HG02588 (cell line): ENCODE measurements at regions not wholly inside any gene's neighbourhood (a gene's known extent, or its start where the extent isn't known, plus 50 kb on each side); places are given as distances from the start of the nearest gene placed in this dataset.
"Not testable (repeated sequence)": the region's sequence is repeated elsewhere in the genome, so short reads cannot be mapped to it uniquely, and the experiment has no call there.

Experiments
- ATAC-seq: cut with Tn5 transposase; IDR thresholded peaks from one replicate; pipeline ENCODE4 v1.9.1; 2021; ENCODE audit warnings: mild to moderate bottlenecking, moderate library complexity; ENCODE audit not compliant: unreplicated experiment

GRCh38 chr10:35835545-35835944, 193.4 kb upstream of the FZD8 start:
- ATAC-seq, result no peak

DNA sequence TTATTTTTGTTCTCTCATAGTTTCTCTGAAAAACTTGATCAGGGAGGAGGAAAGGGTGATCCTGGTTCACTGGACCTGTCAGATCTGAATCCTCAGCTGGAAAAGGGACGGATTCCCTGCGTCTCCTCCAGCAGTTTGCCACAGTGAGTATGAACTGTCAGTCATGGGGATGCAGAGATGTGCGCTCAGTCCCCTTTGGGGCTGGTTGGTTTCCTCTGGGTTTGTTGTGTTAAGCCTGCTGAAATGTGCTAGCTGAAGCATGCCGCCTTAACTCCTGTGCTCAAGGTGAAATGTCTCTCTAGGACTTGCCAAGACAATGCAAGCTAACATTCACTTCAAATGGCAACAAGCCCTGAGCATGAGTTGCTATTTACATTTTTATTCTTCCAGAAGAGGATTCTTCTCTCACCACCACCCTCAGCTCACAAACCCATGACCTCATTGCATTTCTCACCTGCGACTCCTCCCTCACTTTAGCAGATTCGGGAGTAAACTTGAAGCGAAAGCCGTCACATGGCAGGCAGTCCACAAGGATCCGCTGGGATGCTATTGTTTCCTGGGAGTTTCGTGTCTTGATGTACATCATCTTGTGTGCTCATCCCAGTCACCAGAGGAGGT, 192.9 kb upstream of the FZD8 start:
- no peak for ATAC-seq

DNA sequence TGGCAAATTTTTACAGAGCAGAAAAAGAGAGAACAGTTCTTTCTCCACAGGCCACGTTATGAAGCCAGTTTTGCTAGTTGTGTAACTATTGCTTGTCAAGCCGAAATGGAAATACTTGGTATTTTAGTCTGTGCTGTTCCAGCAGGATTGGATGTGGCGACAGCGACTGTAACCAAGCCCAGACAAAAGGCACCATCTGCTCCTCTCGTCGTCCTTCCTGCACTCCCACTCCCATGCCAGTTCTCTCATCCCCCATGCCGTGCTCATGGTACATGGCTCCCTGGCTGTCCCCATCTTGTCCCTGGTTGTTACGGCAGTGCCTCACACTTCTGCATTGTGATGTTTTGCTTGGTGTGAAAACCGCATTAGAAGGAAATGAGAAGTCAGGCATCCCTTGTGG, 185.7 kb upstream of the FZD8 start:
- ATAC-seq, result no peak

GRCh38 chr10:35824704-35825103, 182.6 kb upstream of the FZD8 start:
- ATAC-seq, result no peak

GRCh38 chr10:35822316-35822715, 180.2 kb upstream of the FZD8 start:
- ATAC-seq, result no peak

- peak; percentile 94 for ATAC-seq
Measured at GRCh38 chr10:35821339-35821911, 179.3 kb upstream of the FZD8 start.

DNA sequence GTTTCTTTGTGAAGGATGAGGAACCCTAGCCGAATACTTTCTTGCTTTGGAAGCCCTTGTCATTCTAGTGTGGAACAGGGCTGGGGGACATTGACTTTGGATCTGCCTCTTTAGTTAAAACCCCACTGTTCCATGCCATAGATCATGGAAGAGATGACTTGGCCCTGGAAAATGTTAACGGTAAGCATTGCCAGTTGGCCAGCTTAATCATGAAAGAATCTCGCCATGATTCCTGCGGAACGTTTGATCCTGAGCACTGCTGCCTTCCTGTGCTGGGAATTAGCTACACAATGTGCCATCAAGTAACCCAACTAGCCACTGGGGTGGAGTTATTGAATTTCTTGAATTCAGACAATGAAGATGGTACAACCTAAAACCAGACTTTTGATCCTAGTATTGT, 177.6 kb upstream of the FZD8 start:
- ATAC-seq, result no peak

- no peak for ATAC-seq
Measured at GRCh38 chr10:35819011-35819410, 176.9 kb upstream of the FZD8 start.

- ATAC-seq, result not testable (repeated sequence)
Measured at GRCh38 chr10:35817109-35817508, 175.0 kb upstream of the FZD8 start.

DNA sequence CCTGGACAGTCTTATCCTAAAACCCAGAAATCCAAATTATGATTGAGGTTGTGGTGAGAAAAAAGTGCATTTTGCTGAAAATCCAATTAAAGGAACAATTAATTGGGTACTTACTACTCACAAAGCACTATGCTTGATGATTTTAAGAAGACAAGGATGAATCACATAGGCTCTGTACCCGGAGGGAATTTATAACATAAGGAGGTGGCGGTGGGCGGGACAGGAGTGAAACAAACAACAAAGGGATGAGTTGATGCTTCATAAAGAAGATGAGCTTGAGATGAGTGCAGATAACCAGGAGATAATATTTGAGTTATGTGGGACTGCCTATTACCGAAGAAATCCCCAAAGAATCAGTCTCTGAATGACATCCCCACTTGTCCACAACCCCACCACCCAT, 171.1 kb upstream of the FZD8 start:
- no peak for ATAC-seq

GRCh38 chr10:35808344-35808743, 166.2 kb upstream of the FZD8 start:
- no peak for ATAC-seq

- no peak for ATAC-seq
Measured at GRCh38 chr10:35803046-35803445, 160.9 kb upstream of the FZD8 start.

DNA sequence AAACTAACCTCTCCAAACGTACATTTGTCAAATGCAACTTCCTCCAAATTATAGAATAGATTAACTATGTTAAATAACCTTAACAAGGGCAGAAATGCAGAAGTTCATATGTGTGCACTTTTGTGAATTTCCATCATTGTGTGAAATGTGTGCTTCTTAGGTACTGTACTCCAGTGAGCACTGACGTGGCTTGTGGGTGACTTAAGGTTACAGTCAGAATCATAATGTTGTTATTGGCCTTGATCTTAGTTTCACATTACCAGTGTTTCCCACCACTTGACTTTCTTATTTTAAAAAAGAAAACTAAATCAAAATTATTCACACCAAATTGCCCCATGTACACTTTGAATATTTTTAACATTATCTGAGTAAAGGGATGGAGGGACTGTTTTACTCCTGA, 155.1 kb upstream of the FZD8 start:
- ATAC-seq, result no peak

DNA sequence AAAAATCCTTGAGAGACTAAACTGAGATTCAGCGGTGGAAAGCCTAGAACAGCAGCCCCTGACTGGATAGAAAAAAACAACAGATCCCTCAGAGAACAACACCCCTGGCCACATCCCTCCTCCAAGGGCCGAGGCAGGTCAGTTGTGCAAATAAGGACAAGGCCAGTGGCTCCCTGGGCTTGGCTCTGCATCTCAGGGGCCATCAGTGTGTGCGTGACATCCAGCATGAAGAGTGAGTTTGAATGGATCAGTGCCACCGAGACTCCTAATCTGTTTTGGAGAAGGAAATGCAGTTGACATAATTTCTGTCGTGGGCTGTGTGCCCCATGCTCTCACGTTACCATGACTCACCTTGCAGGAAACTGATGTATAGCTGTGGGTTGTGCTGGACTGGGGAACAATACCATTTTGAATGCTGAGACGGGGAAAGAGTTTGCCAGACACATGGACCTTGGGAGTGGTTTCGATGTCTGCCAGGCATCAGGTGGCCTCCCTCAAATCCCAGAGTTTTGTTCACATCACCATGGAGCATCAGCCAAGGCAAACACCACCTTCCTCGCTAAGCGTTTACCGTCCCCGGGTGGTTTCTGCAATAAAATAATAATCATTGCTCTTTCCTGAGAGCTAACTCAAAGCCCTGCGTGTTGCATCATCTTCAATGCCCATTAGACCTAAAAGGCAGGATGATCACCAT, 153.2 kb upstream of the FZD8 start:
- ATAC-seq, result no peak

DNA sequence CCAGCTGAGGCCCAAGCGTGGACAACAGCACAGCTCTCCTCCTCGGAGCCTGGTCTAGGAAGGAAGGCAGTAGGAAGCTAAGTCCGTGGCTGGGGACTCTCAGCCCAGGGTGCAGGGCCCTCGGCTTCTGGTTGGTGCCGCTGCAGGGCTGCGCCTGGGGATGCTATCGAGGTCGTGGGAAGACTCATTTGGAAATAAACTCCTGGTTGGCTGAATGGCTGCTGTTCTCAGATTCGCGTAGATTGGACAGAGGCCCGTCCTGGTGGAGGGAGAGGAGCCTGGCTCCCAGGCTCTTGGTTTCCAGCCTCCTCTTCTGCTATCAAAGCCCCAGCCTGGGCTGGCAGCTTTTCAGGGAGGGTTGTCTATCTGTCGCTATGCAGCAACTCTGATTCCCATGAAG, 152.6 kb upstream of the FZD8 start:
- no peak for ATAC-seq

- no peak for ATAC-seq
Measured at GRCh38 chr10:35792291-35792690, 150.2 kb upstream of the FZD8 start.

DNA sequence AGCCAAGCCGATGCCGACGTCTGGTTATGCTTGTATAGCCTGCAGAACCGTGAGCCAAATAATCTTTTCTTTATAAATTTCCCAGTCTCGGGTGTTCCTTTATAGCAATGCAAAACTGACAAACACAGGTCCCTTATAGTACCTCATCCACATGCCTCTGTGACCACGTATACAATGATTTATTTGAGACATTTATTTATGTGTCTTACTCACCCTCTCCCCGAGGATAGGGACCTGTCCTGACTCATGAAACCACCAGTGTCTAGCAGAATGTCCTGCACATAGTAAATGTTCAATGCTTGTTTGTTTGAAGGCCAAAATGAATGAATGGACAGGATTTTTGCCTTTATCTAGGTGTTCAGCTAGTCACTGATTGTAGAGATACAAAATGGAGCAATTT, 147.9 kb upstream of the FZD8 start:
- no peak for ATAC-seq

DNA sequence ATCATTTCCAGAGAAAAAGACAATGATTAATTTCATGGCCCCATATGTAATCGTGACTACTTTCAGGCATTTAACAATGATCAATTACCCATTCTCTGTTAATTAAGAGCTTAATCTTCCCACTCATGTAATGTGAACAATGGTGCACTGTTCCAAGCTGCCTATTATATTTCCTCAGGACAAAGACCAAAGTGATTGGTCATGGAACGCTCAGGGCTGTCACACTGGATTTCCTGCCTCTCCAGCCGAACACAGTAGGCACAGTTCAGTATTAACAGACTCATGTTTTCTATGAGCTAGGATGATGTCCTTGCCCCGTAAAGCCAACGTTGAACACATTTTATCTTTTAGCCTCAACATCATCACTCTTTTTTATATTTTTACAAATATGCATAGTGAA, 142.7 kb upstream of the FZD8 start:
- ATAC-seq, result no peak

DNA sequence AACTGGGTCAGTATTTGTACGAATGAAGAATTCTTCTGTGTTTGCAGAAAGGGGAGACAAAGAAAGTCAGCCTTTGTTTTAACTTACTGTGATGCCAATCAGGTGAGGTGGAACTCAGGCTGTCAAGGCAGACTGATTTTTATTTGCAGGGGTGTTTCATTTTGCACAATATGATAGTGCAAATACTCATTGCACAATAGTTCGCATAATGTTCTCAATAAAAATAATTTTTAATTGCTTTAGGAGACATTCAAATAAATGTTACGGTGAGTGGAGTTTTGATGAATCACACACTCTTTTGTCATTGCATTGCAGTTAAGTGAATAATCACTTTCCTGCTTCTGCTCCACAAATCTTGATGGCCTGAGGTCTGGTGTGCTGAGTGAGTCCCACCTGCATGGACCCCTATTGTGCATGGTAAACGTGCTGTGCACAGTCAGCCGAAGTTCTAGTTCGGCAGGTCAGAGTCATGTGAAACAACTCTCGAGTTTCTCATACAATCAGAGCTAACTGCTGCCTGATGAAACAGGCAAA, 141.3 kb upstream of the FZD8 start:
- no peak for ATAC-seq

- ATAC-seq, result no peak
Measured at GRCh38 chr10:35781643-35782035, 139.5 kb upstream of the FZD8 start.

DNA sequence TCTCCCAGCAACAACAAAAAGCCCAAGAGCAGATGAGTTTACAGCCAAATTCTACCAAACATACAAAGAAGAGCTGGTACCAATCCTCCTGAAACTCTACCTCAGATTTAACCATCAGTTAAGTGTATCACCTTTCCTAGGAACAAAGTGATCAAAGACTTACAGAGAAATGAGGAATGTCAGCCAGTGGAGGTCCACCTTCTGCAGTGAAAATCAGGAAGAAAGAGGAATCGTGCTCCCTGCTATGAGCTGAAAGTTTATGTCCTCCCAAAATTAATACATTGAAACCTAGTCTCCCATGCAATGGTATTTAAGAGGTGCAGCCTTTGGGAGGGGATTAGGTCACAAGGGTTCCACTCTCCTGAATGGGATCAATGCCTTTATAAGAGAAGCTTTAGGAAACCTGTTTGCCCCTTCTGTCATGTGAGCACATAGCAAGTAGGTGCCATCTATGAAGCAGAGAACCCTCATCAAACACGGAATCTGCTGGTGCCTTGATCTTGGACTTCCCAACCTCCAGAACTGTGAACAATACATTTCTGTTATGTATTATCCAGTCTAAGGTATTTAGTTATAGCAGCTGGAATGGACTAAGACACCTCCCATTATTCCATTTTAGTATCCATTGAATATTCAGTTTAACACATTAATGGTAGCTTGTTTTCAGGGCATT, 139.0 kb upstream of the FZD8 start:
- ATAC-seq, result no peak

DNA sequence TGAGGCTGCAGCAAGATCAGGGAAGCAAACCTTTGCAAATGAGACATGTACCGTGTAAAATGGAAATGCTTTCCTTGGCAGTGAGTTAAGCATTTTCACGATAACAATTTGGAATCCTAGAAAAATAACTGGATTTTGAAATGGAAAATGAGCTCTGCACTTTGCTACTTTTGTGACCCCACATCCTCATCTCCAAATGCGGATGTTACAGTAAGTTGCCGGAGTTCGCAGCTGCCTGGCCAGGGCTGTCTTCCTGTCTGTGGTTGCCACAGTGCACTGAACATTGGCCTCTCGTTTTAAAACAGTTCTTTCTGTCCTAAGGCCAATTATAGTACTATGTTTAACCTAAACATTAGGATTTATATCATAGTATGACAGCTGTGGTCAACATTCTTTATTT, 136.2 kb upstream of the FZD8 start:
- peak; percentile 73 for ATAC-seq
